ENCODE measurements at regions not wholly inside any gene's neighbourhood (a gene's known extent, or its start where the extent isn't known, plus 50 kb on each side); places are given as distances from the start of the nearest gene placed in this dataset.

GRCh38 chr6:168939796-168940195 lies 313.9 kb downstream of the THBS2 start (continued):
- TF ChIP-seq, protein P1, sequence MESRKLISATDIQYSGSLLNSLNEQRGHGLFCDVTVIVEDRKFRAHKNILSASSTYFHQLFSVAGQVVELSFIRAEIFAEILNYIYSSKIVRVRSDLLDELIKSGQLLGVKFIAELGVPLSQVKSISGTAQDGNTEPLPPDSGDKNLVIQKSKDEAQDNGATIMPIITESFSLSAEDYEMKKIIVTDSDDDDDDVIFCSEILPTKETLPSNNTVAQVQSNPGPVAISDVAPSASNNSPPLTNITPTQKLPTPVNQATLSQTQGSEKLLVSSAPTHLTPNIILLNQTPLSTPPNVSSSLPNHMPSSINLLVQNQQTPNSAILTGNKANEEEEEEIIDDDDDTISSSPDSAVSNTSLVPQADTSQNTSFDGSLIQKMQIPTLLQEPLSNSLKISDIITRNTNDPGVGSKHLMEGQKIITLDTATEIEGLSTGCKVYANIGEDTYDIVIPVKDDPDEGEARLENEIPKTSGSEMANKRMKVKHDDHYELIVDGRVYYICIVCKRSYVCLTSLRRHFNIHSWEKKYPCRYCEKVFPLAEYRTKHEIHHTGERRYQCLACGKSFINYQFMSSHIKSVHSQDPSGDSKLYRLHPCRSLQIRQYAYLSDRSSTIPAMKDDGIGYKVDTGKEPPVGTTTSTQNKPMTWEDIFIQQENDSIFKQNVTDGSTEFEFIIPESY (IDR thresholded peaks at IDR 0.05), result no peak
- no peak for TF ChIP-seq HNF4G (IDR thresholded peaks at IDR 0.05)
- no peak for TF ChIP-seq TAF1 (conservative IDR thresholded peaks at IDR 0.05)

DNA sequence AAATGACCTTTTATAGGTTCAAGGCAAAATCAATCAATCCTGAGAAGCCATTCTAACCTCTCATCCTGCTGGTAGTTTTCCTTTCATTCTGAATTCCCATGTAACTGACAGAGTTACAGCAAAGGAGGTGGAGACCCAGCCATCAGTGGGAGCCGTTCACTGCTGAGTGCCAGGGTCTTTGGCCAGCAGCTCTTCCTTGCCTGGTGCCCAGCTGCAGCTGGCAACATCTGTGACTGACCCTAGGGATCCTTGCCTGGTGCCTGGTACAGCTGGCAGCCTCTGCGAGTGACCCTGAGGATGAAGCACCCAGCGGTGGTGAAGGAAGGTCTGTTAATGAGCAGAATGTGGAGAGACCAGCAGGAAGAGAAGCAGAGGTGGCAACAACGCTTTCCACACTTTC lies 314.6 kb downstream of the THBS2 start:
- Histone ChIP-seq H3K36me3 (ENCODE audit: control insufficient read depth in 4 of 4, insufficient read depth in 3 of 4, low read depth in 1 of 4, low read length in 3 of 4) (no peaks in the 10 kb centered on the region), H3K9ac (ENCODE audit: low read depth in 1 of 2, low read length in 2 of 2) (no peak overlapping the region), H3K9me3 (ENCODE audit: control insufficient read depth in 4 of 4, low read length in 3 of 4) (no peaks in the 10 kb centered on the region), H3K27me3 (ENCODE audit: control insufficient read depth in 4 of 4, insufficient read depth in 4 of 4, low read length in 3 of 4) (peaks cover 0 to 2% (median 0%) of the 10 kb centered on the region in 4 donors), H3K4me3 (ENCODE audit: low read depth in 1 of 3, low read length in 3 of 3) (no peak overlapping the region), H3K27ac (ENCODE audit: low read depth in 1 of 2, low read length in 2 of 2) (no peak overlapping the region), H3K4me1 (ENCODE audit: control insufficient read depth in 4 of 4, insufficient read depth in 4 of 4, low read length in 3 of 4) (no peaks in the 10 kb centered on the region)
- 53% methylated on average over 4 of the region's 4 CpGs for WGBS
- no peak for DNase-seq (ENCODE audit: low spot score)
- TF ChIP-seq, protein P2, sequence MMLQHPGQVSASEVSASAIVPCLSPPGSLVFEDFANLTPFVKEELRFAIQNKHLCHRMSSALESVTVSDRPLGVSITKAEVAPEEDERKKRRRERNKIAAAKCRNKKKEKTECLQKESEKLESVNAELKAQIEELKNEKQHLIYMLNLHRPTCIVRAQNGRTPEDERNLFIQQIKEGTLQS (IDR thresholded peaks at IDR 0.05), result no peak
- TF ChIP-seq, protein P3, sequence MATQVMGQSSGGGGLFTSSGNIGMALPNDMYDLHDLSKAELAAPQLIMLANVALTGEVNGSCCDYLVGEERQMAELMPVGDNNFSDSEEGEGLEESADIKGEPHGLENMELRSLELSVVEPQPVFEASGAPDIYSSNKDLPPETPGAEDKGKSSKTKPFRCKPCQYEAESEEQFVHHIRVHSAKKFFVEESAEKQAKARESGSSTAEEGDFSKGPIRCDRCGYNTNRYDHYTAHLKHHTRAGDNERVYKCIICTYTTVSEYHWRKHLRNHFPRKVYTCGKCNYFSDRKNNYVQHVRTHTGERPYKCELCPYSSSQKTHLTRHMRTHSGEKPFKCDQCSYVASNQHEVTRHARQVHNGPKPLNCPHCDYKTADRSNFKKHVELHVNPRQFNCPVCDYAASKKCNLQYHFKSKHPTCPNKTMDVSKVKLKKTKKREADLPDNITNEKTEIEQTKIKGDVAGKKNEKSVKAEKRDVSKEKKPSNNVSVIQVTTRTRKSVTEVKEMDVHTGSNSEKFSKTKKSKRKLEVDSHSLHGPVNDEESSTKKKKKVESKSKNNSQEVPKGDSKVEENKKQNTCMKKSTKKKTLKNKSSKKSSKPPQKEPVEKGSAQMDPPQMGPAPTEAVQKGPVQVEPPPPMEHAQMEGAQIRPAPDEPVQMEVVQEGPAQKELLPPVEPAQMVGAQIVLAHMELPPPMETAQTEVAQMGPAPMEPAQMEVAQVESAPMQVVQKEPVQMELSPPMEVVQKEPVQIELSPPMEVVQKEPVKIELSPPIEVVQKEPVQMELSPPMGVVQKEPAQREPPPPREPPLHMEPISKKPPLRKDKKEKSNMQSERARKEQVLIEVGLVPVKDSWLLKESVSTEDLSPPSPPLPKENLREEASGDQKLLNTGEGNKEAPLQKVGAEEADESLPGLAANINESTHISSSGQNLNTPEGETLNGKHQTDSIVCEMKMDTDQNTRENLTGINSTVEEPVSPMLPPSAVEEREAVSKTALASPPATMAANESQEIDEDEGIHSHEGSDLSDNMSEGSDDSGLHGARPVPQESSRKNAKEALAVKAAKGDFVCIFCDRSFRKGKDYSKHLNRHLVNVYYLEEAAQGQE (IDR thresholded peaks at IDR 0.05), result no peak
- TF ChIP-seq, protein P4, sequence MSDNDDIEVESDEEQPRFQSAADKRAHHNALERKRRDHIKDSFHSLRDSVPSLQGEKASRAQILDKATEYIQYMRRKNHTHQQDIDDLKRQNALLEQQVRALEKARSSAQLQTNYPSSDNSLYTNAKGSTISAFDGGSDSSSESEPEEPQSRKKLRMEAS (IDR thresholded peaks at IDR 0.05), result no peak
- TF ChIP-seq, protein P5, sequence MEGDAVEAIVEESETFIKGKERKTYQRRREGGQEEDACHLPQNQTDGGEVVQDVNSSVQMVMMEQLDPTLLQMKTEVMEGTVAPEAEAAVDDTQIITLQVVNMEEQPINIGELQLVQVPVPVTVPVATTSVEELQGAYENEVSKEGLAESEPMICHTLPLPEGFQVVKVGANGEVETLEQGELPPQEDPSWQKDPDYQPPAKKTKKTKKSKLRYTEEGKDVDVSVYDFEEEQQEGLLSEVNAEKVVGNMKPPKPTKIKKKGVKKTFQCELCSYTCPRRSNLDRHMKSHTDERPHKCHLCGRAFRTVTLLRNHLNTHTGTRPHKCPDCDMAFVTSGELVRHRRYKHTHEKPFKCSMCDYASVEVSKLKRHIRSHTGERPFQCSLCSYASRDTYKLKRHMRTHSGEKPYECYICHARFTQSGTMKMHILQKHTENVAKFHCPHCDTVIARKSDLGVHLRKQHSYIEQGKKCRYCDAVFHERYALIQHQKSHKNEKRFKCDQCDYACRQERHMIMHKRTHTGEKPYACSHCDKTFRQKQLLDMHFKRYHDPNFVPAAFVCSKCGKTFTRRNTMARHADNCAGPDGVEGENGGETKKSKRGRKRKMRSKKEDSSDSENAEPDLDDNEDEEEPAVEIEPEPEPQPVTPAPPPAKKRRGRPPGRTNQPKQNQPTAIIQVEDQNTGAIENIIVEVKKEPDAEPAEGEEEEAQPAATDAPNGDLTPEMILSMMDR (IDR thresholded peaks at IDR 0.05; ENCODE audit: low read depth, low read length, missing input control), result no peak
- TF ChIP-seq RXRA (IDR thresholded peaks at IDR 0.05), result no peak
- TF ChIP-seq EGR1 (IDR thresholded peaks at IDR 0.05; ENCODE audit: low read depth in 2 of 2), result no peak
- TF ChIP-seq FOXA2 (IDR thresholded peaks at IDR 0.05), result no peak
- no peak for TF ChIP-seq TAF1 (conservative IDR thresholded peaks at IDR 0.05)
- no peak for TF ChIP-seq SP1 (IDR thresholded peaks at IDR 0.05)
- no peak for TF ChIP-seq RAD21 (IDR thresholded peaks at IDR 0.05)
- TF ChIP-seq, protein P1 (IDR thresholded peaks at IDR 0.05), result no peak
- TF ChIP-seq JUND (IDR thresholded peaks at IDR 0.05), result no peak

Measured in liver (tissue), 8 donors.